ENCODE measurements at regions not wholly inside any gene's neighbourhood (a gene's known extent, or its start where the extent isn't known, plus 50 kb on each side); places are given as distances from the start of the nearest gene placed in this dataset.
A peak's percentile ranks its signal among the peaks of the same experiment; 100 is the strongest.

GRCh38 chr1:73604211-73604610, 593.8 kb downstream of the LRRIQ3 start:
- no peak for TF ChIP-seq CTCF (conservative IDR thresholded peaks at IDR 0.05)
- DNase-seq, result no peak
- Mint-ChIP-seq H3K9me3 (peaks cover 19% of the 10 kb centered on the region), H3K36me3 (ENCODE audit: low read depth) (no peaks in the 10 kb centered on the region), H3K27me3 (ENCODE audit: insufficient read depth) (no peaks in the 10 kb centered on the region), H3K4me3 (no peak overlapping the region), H3K4me1 (peaks cover 5% of the 10 kb centered on the region), H3K27ac (no peak overlapping the region)
- no peaks in the 10 kb centered on the region for H3K9me3 ChIP-seq (ENCODE audit: control insufficient read depth, low read length)
- H3K27ac ChIP-seq (ENCODE audit: low read depth, low read length), result no peak overlapping the region
- no peak overlapping the region for H3K9ac ChIP-seq (ENCODE audit: extremely low read depth, low read length, poor library complexity, severe bottlenecking)
- no peaks in the 10 kb centered on the region for H3K4me1 ChIP-seq (ENCODE audit: control insufficient read depth, insufficient read depth, low read length)
- no CpG with 5 or more reads among the region's 1 CpG for WGBS, 2 experiments (ENCODE audit: insufficient coverage in 1 of 2, insufficient read length in 1 of 2)
- H3K27me3 ChIP-seq (ENCODE audit: control insufficient read depth, insufficient read depth, low read length, poor library complexity, severe bottlenecking), result no peaks in the 10 kb centered on the region
- no peaks in the 10 kb centered on the region for H3K36me3 ChIP-seq (ENCODE audit: control insufficient read depth, insufficient read depth, low read length)
- H3K4me3 ChIP-seq (ENCODE audit: low read length), result no peak overlapping the region

GRCh38 chr1:73593804-73594203, 604.2 kb downstream of the LRRIQ3 start:
- Mint-ChIP-seq H3K4me1 (no peaks in the 10 kb centered on the region), H3K27ac (no peak overlapping the region), H3K4me3 (no peak overlapping the region), H3K27me3 (ENCODE audit: insufficient read depth) (no peaks in the 10 kb centered on the region), H3K36me3 (ENCODE audit: low read depth) (no peaks in the 10 kb centered on the region), H3K9me3 (no peaks in the 10 kb centered on the region)
- no peak for DNase-seq
- WGBS, 2 experiments (ENCODE audit: insufficient coverage in 1 of 2, insufficient read length in 1 of 2), result 76 to 83% methylated on average over 1 to 4 of the region's 4 CpGs
- H3K36me3 ChIP-seq (ENCODE audit: control insufficient read depth, insufficient read depth, low read length), result no peaks in the 10 kb centered on the region
- no peak overlapping the region for H3K27ac ChIP-seq (ENCODE audit: low read depth, low read length)
- H3K4me1 ChIP-seq (ENCODE audit: control insufficient read depth, insufficient read depth, low read length), result no peaks in the 10 kb centered on the region
- TF ChIP-seq CTCF (conservative IDR thresholded peaks at IDR 0.05), result no peak
- H3K9ac ChIP-seq (ENCODE audit: extremely low read depth, low read length, poor library complexity, severe bottlenecking), result no peak overlapping the region
- no peaks in the 10 kb centered on the region for H3K9me3 ChIP-seq (ENCODE audit: control insufficient read depth, low read length)
- H3K27me3 ChIP-seq (ENCODE audit: control insufficient read depth, insufficient read depth, low read length, poor library complexity, severe bottlenecking), result no peaks in the 10 kb centered on the region
- H3K4me3 ChIP-seq (ENCODE audit: low read length), result no peak overlapping the region

GRCh38 chr1:73593364-73593763, 604.6 kb downstream of the LRRIQ3 start:
- no peaks in the 10 kb centered on the region for H3K36me3 Mint-ChIP-seq (ENCODE audit: low read depth)
- H3K9me3 ChIP-seq (ENCODE audit: control insufficient read depth, low read length), result no peaks in the 10 kb centered on the region
- H3K4me3 ChIP-seq (ENCODE audit: low read length), result no peak overlapping the region
- H3K4me3 Mint-ChIP-seq, result no peak overlapping the region
- 69 to 81% methylated on average over 2 to 3 of the region's 3 CpGs for WGBS, 2 experiments (ENCODE audit: insufficient coverage in 1 of 2, insufficient read length in 1 of 2)
- no peaks in the 10 kb centered on the region for H3K27me3 Mint-ChIP-seq (ENCODE audit: insufficient read depth)
- peak; percentile 49 for DNase-seq
- no peak for TF ChIP-seq CTCF (conservative IDR thresholded peaks at IDR 0.05)
- H3K36me3 ChIP-seq (ENCODE audit: control insufficient read depth, insufficient read depth, low read length), result no peaks in the 10 kb centered on the region
- H3K4me1 Mint-ChIP-seq, result no peaks in the 10 kb centered on the region
- H3K9me3 Mint-ChIP-seq, result no peaks in the 10 kb centered on the region
- no peak overlapping the region for H3K27ac Mint-ChIP-seq
- H3K27me3 ChIP-seq (ENCODE audit: control insufficient read depth, insufficient read depth, low read length, poor library complexity, severe bottlenecking), result no peaks in the 10 kb centered on the region
- no peaks in the 10 kb centered on the region for H3K4me1 ChIP-seq (ENCODE audit: control insufficient read depth, insufficient read depth, low read length)
- H3K9ac ChIP-seq (ENCODE audit: extremely low read depth, low read length, poor library complexity, severe bottlenecking), result no peak overlapping the region
- no peak overlapping the region for H3K27ac ChIP-seq (ENCODE audit: low read depth, low read length)

All from endodermal cell (in vitro differentiated cells).